ENCODE measurements at regions not wholly inside any gene's neighbourhood (a gene's known extent, or its start where the extent isn't known, plus 50 kb on each side); places are given as distances from the start of the nearest gene placed in this dataset.

GRCh38 chr9:32854271-32854670, 70.9 kb downstream of the TMEM215 start:
- Mint-ChIP-seq H3K27ac (no peak overlapping the region), H3K4me1 (ENCODE audit: low read depth) (no peaks in the 10 kb centered on the region), H3K27me3 (ENCODE audit: insufficient read depth) (peaks cover 7% of the 10 kb centered on the region), H3K4me3 (no peak overlapping the region), H3K36me3 (ENCODE audit: low read depth) (no peaks in the 10 kb centered on the region), H3K9me3 (no peaks in the 10 kb centered on the region)
- TF ChIP-seq CTCF (IDR thresholded peaks at IDR 0.05) = no peak
- DNase-seq = no peak

- Mint-ChIP-seq H3K9me3 (no peaks in the 10 kb centered on the region), H3K4me3 (no peak overlapping the region), H3K4me1 (ENCODE audit: low read depth) (no peaks in the 10 kb centered on the region), H3K36me3 (ENCODE audit: low read depth) (no peaks in the 10 kb centered on the region), H3K27ac (no peak overlapping the region), H3K27me3 (ENCODE audit: insufficient read depth) (peaks cover 5% of the 10 kb centered on the region)
- no peak for TF ChIP-seq CTCF (IDR thresholded peaks at IDR 0.05)
- no peak for DNase-seq
Measured at GRCh38 chr9:32855752-32856151, 72.4 kb downstream of the TMEM215 start.

- H3K4me1 Mint-ChIP-seq (ENCODE audit: low read depth) = no peaks in the 10 kb centered on the region
- no peak for DNase-seq
- H3K4me3 Mint-ChIP-seq = no peak overlapping the region
- no peaks in the 10 kb centered on the region for H3K9me3 Mint-ChIP-seq
- TF ChIP-seq CTCF (IDR thresholded peaks at IDR 0.05) = no peak
- no peak overlapping the region for H3K27ac Mint-ChIP-seq
- no peaks in the 10 kb centered on the region for H3K27me3 Mint-ChIP-seq (ENCODE audit: insufficient read depth)
- no peaks in the 10 kb centered on the region for H3K36me3 Mint-ChIP-seq (ENCODE audit: low read depth)
Measured at GRCh38 chr9:32863291-32863690, 80.0 kb downstream of the TMEM215 start.

- Mint-ChIP-seq H3K9me3 (no peaks in the 10 kb centered on the region), H3K27me3 (ENCODE audit: insufficient read depth) (peaks cover 13% of the 10 kb centered on the region), H3K36me3 (ENCODE audit: low read depth) (no peaks in the 10 kb centered on the region), H3K4me1 (ENCODE audit: low read depth) (no peaks in the 10 kb centered on the region), H3K27ac (no peak overlapping the region), H3K4me3 (no peak overlapping the region)
- DNase-seq = no peak
- no peak for TF ChIP-seq CTCF (IDR thresholded peaks at IDR 0.05)
Measured at GRCh38 chr9:32864971-32865370, 81.6 kb downstream of the TMEM215 start.

GRCh38 chr9:32866273-32866672, 82.9 kb downstream of the TMEM215 start:
- no peaks in the 10 kb centered on the region for H3K36me3 Mint-ChIP-seq (ENCODE audit: low read depth)

More at GRCh38 chr9:32866273-32866672, 82.9 kb downstream of the TMEM215 start:
- DNase-seq = no peak
- Mint-ChIP-seq H3K4me1 (ENCODE audit: low read depth) (no peaks in the 10 kb centered on the region), H3K27ac (no peak overlapping the region), H3K4me3 (no peak overlapping the region), H3K9me3 (no peaks in the 10 kb centered on the region), H3K27me3 (ENCODE audit: insufficient read depth) (peaks cover 13% of the 10 kb centered on the region)
- no peak for TF ChIP-seq CTCF (IDR thresholded peaks at IDR 0.05)

Measured in HFFc6 (cell line).